ENCODE measurements at regions not wholly inside any gene's neighbourhood (a gene's known extent, or its start where the extent isn't known, plus 50 kb on each side); places are given as distances from the start of the nearest gene placed in this dataset.

DNA sequence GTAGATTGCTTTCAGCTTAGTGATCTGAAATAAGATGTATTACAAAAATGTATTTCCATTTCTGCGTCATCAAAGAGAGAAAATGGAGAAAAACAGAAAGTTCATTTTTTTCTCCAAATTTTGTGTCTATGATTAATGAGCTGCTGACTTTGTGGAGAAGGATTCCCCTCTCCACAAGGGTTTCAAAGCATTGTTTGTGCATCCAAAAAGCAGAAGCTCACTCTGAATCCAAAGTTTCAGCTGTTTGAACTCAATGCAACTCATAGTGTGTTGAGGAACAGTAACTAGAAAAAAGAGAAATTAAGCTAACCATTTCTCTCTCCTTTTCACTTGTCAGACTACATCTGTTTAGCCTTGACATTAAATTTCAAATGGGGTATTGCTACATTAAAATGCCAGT, 62.9 kb upstream of the SLC7A11 start:
- TF ChIP-seq, protein P1, sequence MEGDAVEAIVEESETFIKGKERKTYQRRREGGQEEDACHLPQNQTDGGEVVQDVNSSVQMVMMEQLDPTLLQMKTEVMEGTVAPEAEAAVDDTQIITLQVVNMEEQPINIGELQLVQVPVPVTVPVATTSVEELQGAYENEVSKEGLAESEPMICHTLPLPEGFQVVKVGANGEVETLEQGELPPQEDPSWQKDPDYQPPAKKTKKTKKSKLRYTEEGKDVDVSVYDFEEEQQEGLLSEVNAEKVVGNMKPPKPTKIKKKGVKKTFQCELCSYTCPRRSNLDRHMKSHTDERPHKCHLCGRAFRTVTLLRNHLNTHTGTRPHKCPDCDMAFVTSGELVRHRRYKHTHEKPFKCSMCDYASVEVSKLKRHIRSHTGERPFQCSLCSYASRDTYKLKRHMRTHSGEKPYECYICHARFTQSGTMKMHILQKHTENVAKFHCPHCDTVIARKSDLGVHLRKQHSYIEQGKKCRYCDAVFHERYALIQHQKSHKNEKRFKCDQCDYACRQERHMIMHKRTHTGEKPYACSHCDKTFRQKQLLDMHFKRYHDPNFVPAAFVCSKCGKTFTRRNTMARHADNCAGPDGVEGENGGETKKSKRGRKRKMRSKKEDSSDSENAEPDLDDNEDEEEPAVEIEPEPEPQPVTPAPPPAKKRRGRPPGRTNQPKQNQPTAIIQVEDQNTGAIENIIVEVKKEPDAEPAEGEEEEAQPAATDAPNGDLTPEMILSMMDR (IDR thresholded peaks at IDR 0.05), result no peak
- no peak for TF ChIP-seq POLR2A (IDR thresholded peaks at IDR 0.05)

All from esophagus squamous epithelium (tissue), 4 donors.